BLaER1 treated with 17β-estradiol and CSF1 and Interleukin-3, amounts not matched to agents 10 nM and 100 nM (cell line): ENCODE measurements at regions not wholly inside any gene's neighbourhood (a gene's known extent, or its start where the extent isn't known, plus 50 kb on each side); places are given as distances from the start of the nearest gene placed in this dataset.

Experiments used
- H3K27ac ChIP-seq, 11 experiments: shearing (Covaris generic); formaldehyde crosslinking; 2 replicates each; pipeline ENCODE4 v1.8.1; 2022
- H3K27me3 ChIP-seq, 11 experiments: shearing (Covaris generic); formaldehyde crosslinking; 2 replicates each; pipeline ENCODE4 v1.8.1; 2022
- H3K36me3 ChIP-seq, 11 experiments: shearing (Covaris generic); formaldehyde crosslinking; 2 replicates each; pipeline ENCODE4 v1.8.1; 2022
- H3K4me1 ChIP-seq, 10 experiments: shearing (Covaris generic); formaldehyde crosslinking; 2 replicates each; pipeline ENCODE4 v1.8.1; 2022
- H3K4me2 ChIP-seq, 11 experiments: shearing (Covaris generic); formaldehyde crosslinking; 2 replicates each; pipeline ENCODE4 v1.8.1; 2022
- H3K4me3 ChIP-seq, 10 experiments: shearing (Covaris generic); formaldehyde crosslinking; 2 replicates each; pipeline ENCODE4 v1.8.1; 2022
- H3K9ac ChIP-seq, 11 experiments: shearing (Covaris generic); formaldehyde crosslinking; 2 replicates each; pipeline ENCODE4 v1.8.1; 2022
- H3K9me3 ChIP-seq, 11 experiments: shearing (Covaris generic); formaldehyde crosslinking; replicated peaks in 1 of 11; 2 replicates each; pipeline ENCODE4 v1.8.1; 2022
- H4K20me1 ChIP-seq, 11 experiments: shearing (Covaris generic); formaldehyde crosslinking; 2 replicates each; pipeline ENCODE4 v1.8.1; 2022
- Cebpa-rat ChIP-seq, 11 experiments: shearing (Covaris generic); IDR thresholded peaks; 2 replicates each; pipeline ENCODE4 v1.8.1; 2022

- no peaks in the 10 kb centered on the region for H3K36me3 ChIP-seq
- TF ChIP-seq Cebpa-rat (IDR thresholded peaks at IDR 0.05): no peak
- no peaks in the 10 kb centered on the region for H4K20me1 ChIP-seq
- no peaks in the 10 kb centered on the region for H3K27me3 ChIP-seq
- H3K9me3 ChIP-seq: no peaks in the 10 kb centered on the region
- H3K27ac ChIP-seq: no peak overlapping the region
- peaks cover 0 to 6% (median 0%) of the 10 kb centered on the region in 10 experiments; a peak in 1 of 20 replicates for H3K4me1 ChIP-seq
- no peak overlapping the region for H3K4me2 ChIP-seq
- H3K4me3 ChIP-seq: no peak overlapping the region
- H3K9ac ChIP-seq: no peak overlapping the region
These were observed 69.5 kb upstream of the ZSWIM2 start for GRCh38 chr2:186918495-186918894.

GRCh38 chr2:186917866-186918265 is 68.9 kb upstream of the ZSWIM2 start:
- Histone ChIP-seq H3K36me3 (no peaks in the 10 kb centered on the region), H3K27me3 (no peaks in the 10 kb centered on the region), H3K4me1 (peaks cover 0 to 7% (median 0%) of the 10 kb centered on the region in 10 experiments; a peak in 1 of 20 replicates), H4K20me1 (no peaks in the 10 kb centered on the region), H3K27ac (no peak overlapping the region), H3K9ac (no peak overlapping the region), H3K4me2 (no peak overlapping the region), H3K9me3 (no peaks in the 10 kb centered on the region), H3K4me3 (no peak overlapping the region)
- TF ChIP-seq Cebpa-rat (IDR thresholded peaks at IDR 0.05): no peak

GRCh38 chr2:186913870-186914269 is 64.9 kb upstream of the ZSWIM2 start:
- Histone ChIP-seq H3K27ac (no peak overlapping the region), H3K4me2 (no peak overlapping the region), H3K9me3 (no peaks in the 10 kb centered on the region), H4K20me1 (no peaks in the 10 kb centered on the region), H3K4me3 (no peak overlapping the region), H3K4me1 (peaks cover 0 to 7% (median 0%) of the 10 kb centered on the region in 10 experiments; a peak in 1 of 20 replicates), H3K9ac (no peak overlapping the region), H3K36me3 (no peaks in the 10 kb centered on the region), H3K27me3 (no peaks in the 10 kb centered on the region)
- TF ChIP-seq Cebpa-rat (IDR thresholded peaks at IDR 0.05): no peak

GRCh38 chr2:186912979-186913378 is 64.0 kb upstream of the ZSWIM2 start:
- Histone ChIP-seq H3K9ac (no peak overlapping the region), H3K4me3 (no peak overlapping the region), H3K27me3 (no peaks in the 10 kb centered on the region), H3K4me2 (no peak overlapping the region), H3K9me3 (no peaks in the 10 kb centered on the region), H3K27ac (no peak overlapping the region), H4K20me1 (no peaks in the 10 kb centered on the region), H3K36me3 (no peaks in the 10 kb centered on the region), H3K4me1 (peaks cover 0 to 7% (median 0%) of the 10 kb centered on the region in 10 experiments; a peak in 1 of 20 replicates)
- TF ChIP-seq Cebpa-rat (IDR thresholded peaks at IDR 0.05): no peak

GRCh38 chr2:186911551-186912085 is 62.6 kb upstream of the ZSWIM2 start:
- no peak overlapping the region for H3K27ac ChIP-seq
- no peak overlapping the region for H3K9ac ChIP-seq
- no peaks in the 10 kb centered on the region for H4K20me1 ChIP-seq
- no peaks in the 10 kb centered on the region for H3K9me3 ChIP-seq
- H3K4me2 ChIP-seq: no peak overlapping the region
- TF ChIP-seq Cebpa-rat (IDR thresholded peaks at IDR 0.05): no peak
- no peak overlapping the region for H3K4me3 ChIP-seq
- no peaks in the 10 kb centered on the region for H3K36me3 ChIP-seq
- H3K4me1 ChIP-seq: peaks cover 0 to 7% (median 0%) of the 10 kb centered on the region in 10 experiments; a peak in 1 of 20 replicates
- H3K27me3 ChIP-seq: no peaks in the 10 kb centered on the region

GRCh38 chr2:186910996-186911395 is 62.0 kb upstream of the ZSWIM2 start:
- H3K36me3 ChIP-seq: no peaks in the 10 kb centered on the region
- H3K9ac ChIP-seq: no peak overlapping the region
- TF ChIP-seq Cebpa-rat (IDR thresholded peaks at IDR 0.05): 0 out of 22 replicates have a peak, but pooled peaks of 1 of the 11 experiments have one; percentile 9
- no peak overlapping the region for H3K27ac ChIP-seq
- no peaks in the 10 kb centered on the region for H3K27me3 ChIP-seq
- H3K4me2 ChIP-seq: no peak overlapping the region
- no peaks in the 10 kb centered on the region for H3K9me3 ChIP-seq
- H3K4me1 ChIP-seq: peaks cover 0 to 7% (median 0%) of the 10 kb centered on the region in 10 experiments; a peak in 1 of 20 replicates
- no peak overlapping the region for H3K4me3 ChIP-seq
- no peaks in the 10 kb centered on the region for H4K20me1 ChIP-seq

- Histone ChIP-seq H3K27me3 (no peaks in the 10 kb centered on the region), H3K4me2 (no peak overlapping the region), H3K27ac (no peak overlapping the region), H4K20me1 (no peaks in the 10 kb centered on the region), H3K36me3 (no peaks in the 10 kb centered on the region), H3K4me1 (peaks cover 0 to 7% (median 0%) of the 10 kb centered on the region in 10 experiments; a peak in 1 of 20 replicates), H3K9ac (no peak overlapping the region), H3K9me3 (no peaks in the 10 kb centered on the region), H3K4me3 (no peak overlapping the region)
- no peak for TF ChIP-seq Cebpa-rat (IDR thresholded peaks at IDR 0.05)
These were observed 60.1 kb upstream of the ZSWIM2 start for GRCh38 chr2:186909095-186909494.

GRCh38 chr2:186907897-186908296 is 58.9 kb upstream of the ZSWIM2 start:
- Histone ChIP-seq H3K27me3 (no peaks in the 10 kb centered on the region), H3K9ac (no peak overlapping the region), H3K9me3 (no peaks in the 10 kb centered on the region), H3K36me3 (no peaks in the 10 kb centered on the region), H3K4me1 (no peaks in the 10 kb centered on the region), H4K20me1 (no peaks in the 10 kb centered on the region), H3K27ac (no peak overlapping the region), H3K4me3 (no peak overlapping the region), H3K4me2 (no peak overlapping the region)
- no peak for TF ChIP-seq Cebpa-rat (IDR thresholded peaks at IDR 0.05)

GRCh38 chr2:186903216-186903615 is 54.2 kb upstream of the ZSWIM2 start:
- H3K4me2 ChIP-seq: no peak overlapping the region
- no peak for TF ChIP-seq Cebpa-rat (IDR thresholded peaks at IDR 0.05)

More at GRCh38 chr2:186903216-186903615, 54.2 kb upstream of the ZSWIM2 start:
- Histone ChIP-seq H3K9ac (no peak overlapping the region), H3K9me3 (no peaks in the 10 kb centered on the region), H3K4me3 (no peak overlapping the region), H3K36me3 (no peaks in the 10 kb centered on the region), H3K4me1 (no peaks in the 10 kb centered on the region), H4K20me1 (no peaks in the 10 kb centered on the region), H3K27me3 (no peaks in the 10 kb centered on the region), H3K27ac (no peak overlapping the region)
